A549 (cell line): ENCODE measurements at regions not wholly inside any gene's neighbourhood (a gene's known extent, or its start where the extent isn't known, plus 50 kb on each side); places are given as distances from the start of the nearest gene placed in this dataset.

Experiments used
- BHLHE40 ChIP-seq: IDR thresholded peaks from 2 replicates; pipeline ENCODE4 v1.6.1; 2012; ENCODE audit warnings: low read depth, low read length, inconsistent platforms
- EP300 ChIP-seq, 2 experiments: fragments of >200 bp; sonication (Bioruptor Twin); formaldehyde crosslinking; IDR thresholded peaks; 2 replicates in 1 of 2; 3 replicates in 1 of 2; pipeline ENCODE4 v1.6.1; 2016 to 2017
- MAX ChIP-seq: IDR thresholded peaks from 2 replicates; pipeline ENCODE4 v1.6.1; 2012
- POLR2A ChIP-seq: IDR thresholded peaks from 2 replicates; pipeline ENCODE4 v1.6.1; 2012; ENCODE audit warnings: mild to moderate bottlenecking, low read length
- RAD21 ChIP-seq, 2 experiments: fragments of >200 bp in 1 of 2; sonication (Bioruptor Twin) in 1 of 2; formaldehyde crosslinking in 1 of 2; IDR thresholded peaks in 1 of 2; conservative IDR thresholded peaks in 1 of 2; 2 replicates in 1 of 2; 3 replicates in 1 of 2; pipeline ENCODE4 v1.6.1; 2012 to 2018; ENCODE audit warnings: inconsistent platforms in 1 of 2
- RCOR1 ChIP-seq: fragments of 150-350 bp; IDR thresholded peaks from 2 replicates; pipeline ENCODE4 v1.6.1; 2014; ENCODE audit warnings: antibody characterized with exemption, low read length, low read depth
- REST ChIP-seq: fragments of 200-600 bp; sonication (generic); IDR thresholded peaks from 2 replicates; pipeline ENCODE4 v1.6.1; 2016; ENCODE audit warnings: antibody characterized with exemption, mild to moderate bottlenecking, moderate library complexity
- SMC3 ChIP-seq: fragments of >200 bp; sonication (Bioruptor Twin); formaldehyde crosslinking; IDR thresholded peaks from 3 replicates; pipeline ENCODE4 v1.6.1; 2018; ENCODE audit warnings: inconsistent platforms
- SREBF2 ChIP-seq: fragments of 450-650 bp; IDR thresholded peaks from 2 replicates; pipeline ENCODE4 v1.6.1; 2014; ENCODE audit warnings: mild to moderate bottlenecking, moderate library complexity
- TP53 ChIP-seq: fragments of 250-450 bp; sonication (Bioruptor Pico); IDR thresholded peaks from 2 replicates; pipeline ENCODE4 v1.5.0; 2021; ENCODE audit warnings: mild to moderate bottlenecking, moderate library complexity
- ZC3H11A ChIP-seq: fragments of 450-650 bp; IDR thresholded peaks from 2 replicates; pipeline ENCODE4 v1.6.1; 2014; ENCODE audit warnings: antibody characterized with exemption, mild to moderate bottlenecking
- TF ChIP-seq, protein P1 (sequence below): fragments of >200 bp; sonication (Bioruptor Twin); formaldehyde crosslinking; IDR thresholded peaks from 3 replicates; pipeline ENCODE4 v1.5.1; 2016
- TF ChIP-seq, protein P2 (sequence below): fragments of 450-650 bp; IDR thresholded peaks from 2 replicates; pipeline ENCODE4 v1.6.1; 2014; ENCODE audit warnings: antibody characterized with exemption
- TF ChIP-seq, protein P3 (sequence below): fragments of 150-350 bp; IDR thresholded peaks from 2 replicates; pipeline ENCODE4 v1.6.1; 2014; ENCODE audit warnings: low read depth, mild to moderate bottlenecking, low read length

GRCh38 chr3:40980467-40980866, 218.8 kb upstream of the CTNNB1 start:
- TF ChIP-seq, protein P1, sequence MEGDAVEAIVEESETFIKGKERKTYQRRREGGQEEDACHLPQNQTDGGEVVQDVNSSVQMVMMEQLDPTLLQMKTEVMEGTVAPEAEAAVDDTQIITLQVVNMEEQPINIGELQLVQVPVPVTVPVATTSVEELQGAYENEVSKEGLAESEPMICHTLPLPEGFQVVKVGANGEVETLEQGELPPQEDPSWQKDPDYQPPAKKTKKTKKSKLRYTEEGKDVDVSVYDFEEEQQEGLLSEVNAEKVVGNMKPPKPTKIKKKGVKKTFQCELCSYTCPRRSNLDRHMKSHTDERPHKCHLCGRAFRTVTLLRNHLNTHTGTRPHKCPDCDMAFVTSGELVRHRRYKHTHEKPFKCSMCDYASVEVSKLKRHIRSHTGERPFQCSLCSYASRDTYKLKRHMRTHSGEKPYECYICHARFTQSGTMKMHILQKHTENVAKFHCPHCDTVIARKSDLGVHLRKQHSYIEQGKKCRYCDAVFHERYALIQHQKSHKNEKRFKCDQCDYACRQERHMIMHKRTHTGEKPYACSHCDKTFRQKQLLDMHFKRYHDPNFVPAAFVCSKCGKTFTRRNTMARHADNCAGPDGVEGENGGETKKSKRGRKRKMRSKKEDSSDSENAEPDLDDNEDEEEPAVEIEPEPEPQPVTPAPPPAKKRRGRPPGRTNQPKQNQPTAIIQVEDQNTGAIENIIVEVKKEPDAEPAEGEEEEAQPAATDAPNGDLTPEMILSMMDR, result no peak
- TF ChIP-seq POLR2A (no peak), TP53 (CRISPR knock-in tag) (no peak), ZC3H11A (no peak), REST (no peak), BHLHE40 (no peak), RCOR1 (no peak), RAD21 (conservative IDR thresholded peaks at IDR 0.05 in 1 of 2, IDR thresholded peaks at IDR 0.05 in 1 of 2) (no peak), MAX (no peak), SMC3 (no peak), SREBF2 (no peak), EP300 (IDR thresholded peaks at IDR 0.05) (no peak)
- TF ChIP-seq, protein P2, sequence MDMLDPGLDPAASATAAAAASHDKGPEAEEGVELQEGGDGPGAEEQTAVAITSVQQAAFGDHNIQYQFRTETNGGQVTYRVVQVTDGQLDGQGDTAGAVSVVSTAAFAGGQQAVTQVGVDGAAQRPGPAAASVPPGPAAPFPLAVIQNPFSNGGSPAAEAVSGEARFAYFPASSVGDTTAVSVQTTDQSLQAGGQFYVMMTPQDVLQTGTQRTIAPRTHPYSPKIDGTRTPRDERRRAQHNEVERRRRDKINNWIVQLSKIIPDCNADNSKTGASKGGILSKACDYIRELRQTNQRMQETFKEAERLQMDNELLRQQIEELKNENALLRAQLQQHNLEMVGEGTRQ, result no peak
- TF ChIP-seq, protein P3, sequence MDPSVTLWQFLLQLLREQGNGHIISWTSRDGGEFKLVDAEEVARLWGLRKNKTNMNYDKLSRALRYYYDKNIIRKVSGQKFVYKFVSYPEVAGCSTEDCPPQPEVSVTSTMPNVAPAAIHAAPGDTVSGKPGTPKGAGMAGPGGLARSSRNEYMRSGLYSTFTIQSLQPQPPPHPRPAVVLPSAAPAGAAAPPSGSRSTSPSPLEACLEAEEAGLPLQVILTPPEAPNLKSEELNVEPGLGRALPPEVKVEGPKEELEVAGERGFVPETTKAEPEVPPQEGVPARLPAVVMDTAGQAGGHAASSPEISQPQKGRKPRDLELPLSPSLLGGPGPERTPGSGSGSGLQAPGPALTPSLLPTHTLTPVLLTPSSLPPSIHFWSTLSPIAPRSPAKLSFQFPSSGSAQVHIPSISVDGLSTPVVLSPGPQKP, result no peak
